Retinal pigment epithelial cell (primary cell): ENCODE measurements at regions not wholly inside any gene's neighbourhood (a gene's known extent, or its start where the extent isn't known, plus 50 kb on each side); places are given as distances from the start of the nearest gene placed in this dataset.
"Not testable (repeated sequence)": the region's sequence is repeated elsewhere in the genome, so short reads cannot be mapped to it uniquely, and the experiment has no call there.

ENCODE experiments used
- DNase-seq: peaks from one replicate; pipeline ENCODE4 v3.0.0-alpha.2; 2010; ENCODE audit warnings: low read depth
- H3K4me3 ChIP-seq: 2 replicates; pipeline ENCODE4 v1.5.1; 2011; ENCODE audit warnings: mild to moderate bottlenecking, low read length, control low read depth, moderate library complexity
- CTCF ChIP-seq: conservative IDR thresholded peaks from 2 replicates; pipeline ENCODE4 v1.5.1; 2011; ENCODE audit warnings: low read depth, low read length, control low read depth, inconsistent platforms

- no peak for DNase-seq
- TF ChIP-seq CTCF = no peak
- H3K4me3 ChIP-seq = no peak overlapping the region
These were observed 214.8 kb downstream of the KLF6 start for GRCh38 chr10:3570131-3570729.

GRCh38 chr10:3568983-3569382, 216.0 kb downstream of the KLF6 start:
- H3K4me3 ChIP-seq = no peak overlapping the region
- no peak for DNase-seq
- TF ChIP-seq CTCF = no peak

GRCh38 chr10:3568392-3568791, 216.6 kb downstream of the KLF6 start:
- DNase-seq = no peak
- TF ChIP-seq CTCF = no peak
- H3K4me3 ChIP-seq = no peak overlapping the region

GRCh38 chr10:3567291-3567963, 217.6 kb downstream of the KLF6 start:
- TF ChIP-seq CTCF = no peak
- no peak for DNase-seq
- no peak overlapping the region for H3K4me3 ChIP-seq

- no peak overlapping the region for H3K4me3 ChIP-seq
- DNase-seq = no peak
- no peak for TF ChIP-seq CTCF
These were observed 218.4 kb downstream of the KLF6 start for GRCh38 chr10:3566627-3567026.

- no peak overlapping the region for H3K4me3 ChIP-seq
- TF ChIP-seq CTCF = no peak
- DNase-seq = no peak
These were observed 220.5 kb downstream of the KLF6 start for GRCh38 chr10:3564346-3565002.

GRCh38 chr10:3563298-3563697, 221.7 kb downstream of the KLF6 start:
- H3K4me3 ChIP-seq = no peak overlapping the region
- TF ChIP-seq CTCF = no peak
- DNase-seq = no peak

GRCh38 chr10:3560628-3561027, 224.4 kb downstream of the KLF6 start:
- DNase-seq, H3K4me3 ChIP-seq: not testable (repeated sequence)
